Mesenchymal stem cell (in vitro differentiated cells and primary cell): ENCODE measurements at regions not wholly inside any gene's neighbourhood (a gene's known extent, or its start where the extent isn't known, plus 50 kb on each side); places are given as distances from the start of the nearest gene placed in this dataset.

Source experiments
- DNase-seq: peaks from one replicate; pipeline ENCODE4 v3.0.0-alpha.2; 2013
- H2AFZ ChIP-seq: one replicate; pipeline ENCODE4 v1.6.1; 2013; ENCODE audit warnings: low read depth, mild to moderate bottlenecking, control low read depth, inconsistent platforms, low read length, moderate library complexity
- H2AK5ac ChIP-seq: 2 replicates; pipeline ENCODE4 v1.6.1; 2013; ENCODE audit warnings: low read length, moderate library complexity, mild to moderate bottlenecking, inconsistent platforms; ENCODE audit not compliant: severe bottlenecking
- H2BK120ac ChIP-seq: one replicate; pipeline ENCODE4 v1.6.1; 2013; ENCODE audit warnings: low read depth, mild to moderate bottlenecking, inconsistent platforms, low read length, moderate library complexity
- H2BK12ac ChIP-seq, 2 experiments: one replicate each; pipeline ENCODE4 v1.6.1; 2013; ENCODE audit warnings: inconsistent platforms in 2 of 2, low read length in 2 of 2, mild to moderate bottlenecking in 2 of 2, moderate library complexity in 2 of 2, control low read depth in 1 of 2
- H2BK15ac ChIP-seq: one replicate; pipeline ENCODE4 v1.6.1; 2013; ENCODE audit warnings: mild to moderate bottlenecking, low read depth, inconsistent platforms; ENCODE audit not compliant: poor library complexity, severe bottlenecking
- H2BK5ac ChIP-seq: 2 replicates; pipeline ENCODE4 v1.6.1; 2013; ENCODE audit warnings: low read depth, mild to moderate bottlenecking, low read length, control low read depth, inconsistent platforms; ENCODE audit not compliant: poor library complexity, severe bottlenecking
- H3K14ac ChIP-seq, 2 experiments: one replicate each; pipeline ENCODE4 v1.6.1; 2013; ENCODE audit warnings: inconsistent platforms in 2 of 2, low read length in 2 of 2, control low read depth in 1 of 2, mild to moderate bottlenecking in 1 of 2, moderate library complexity in 1 of 2
- H3K18ac ChIP-seq, 2 experiments: one replicate each; pipeline ENCODE4 v1.6.1; 2013; ENCODE audit warnings: inconsistent platforms in 2 of 2, low read length in 2 of 2, control low read depth in 1 of 2, low read depth in 1 of 2, mild to moderate bottlenecking in 1 of 2
- H3K23ac ChIP-seq, 2 experiments: one replicate each; pipeline ENCODE4 v1.6.1; 2013; ENCODE audit warnings: inconsistent platforms in 2 of 2, low read length in 2 of 2, mild to moderate bottlenecking in 2 of 2, moderate library complexity in 2 of 2, control low read depth in 1 of 2
- H3K27ac ChIP-seq: 2 replicates; pipeline ENCODE4 v1.5.1; 2013; ENCODE audit warnings: mild to moderate bottlenecking, moderate library complexity, low read length, control low read depth, inconsistent platforms; ENCODE audit not compliant: poor library complexity, severe bottlenecking
- H3K27me3 ChIP-seq, 2 experiments: 2 replicates each; pipeline versions ENCODE4 v1.6.1 to v1.7.0; 2013; ENCODE audit warnings: low read length in 2 of 2, mild to moderate bottlenecking in 2 of 2, moderate library complexity in 2 of 2, control low read depth in 1 of 2, inconsistent platforms in 1 of 2; ENCODE audit not compliant: control insufficient read depth in 1 of 2, insufficient read depth in 1 of 2
- H3K36me3 ChIP-seq, 2 experiments: 2 replicates each; pipeline versions ENCODE4 v1.6.1 to v1.7.0; 2013; ENCODE audit warnings: low read length in 2 of 2, control low read depth in 1 of 2, inconsistent platforms in 1 of 2, low read depth in 1 of 2, mild to moderate bottlenecking in 1 of 2; ENCODE audit not compliant: insufficient read depth in 2 of 2, control insufficient read depth in 1 of 2
- H3K4ac ChIP-seq, 2 experiments: one replicate each; pipeline ENCODE4 v1.6.1; 2013; ENCODE audit warnings: inconsistent platforms in 2 of 2, low read length in 2 of 2, mild to moderate bottlenecking in 2 of 2, moderate library complexity in 2 of 2, control low read depth in 1 of 2, low read depth in 1 of 2
- H3K4me1 ChIP-seq: 2 replicates; pipeline ENCODE4 v1.6.1; 2013; ENCODE audit warnings: low read depth, low read length, control low read depth; ENCODE audit not compliant: control insufficient read depth, insufficient read depth
- H3K4me2 ChIP-seq: 2 replicates; pipeline ENCODE4 v1.6.1; 2013; ENCODE audit warnings: low read length, mild to moderate bottlenecking, inconsistent platforms; ENCODE audit not compliant: poor library complexity, severe bottlenecking
- H3K4me3 ChIP-seq, 2 experiments: 2 replicates each; pipeline versions ENCODE4 v1.5.1 to v1.7.0; 2013; ENCODE audit warnings: low read length in 2 of 2, mild to moderate bottlenecking in 2 of 2, control low read depth in 1 of 2, low read depth in 1 of 2; ENCODE audit not compliant: insufficient read depth in 1 of 2
- H3K79me1 ChIP-seq: replicated peaks from 2 replicates; pipeline ENCODE4 v1.6.1; 2013; ENCODE audit warnings: mild to moderate bottlenecking, control low read depth, low read length, inconsistent platforms; ENCODE audit not compliant: poor library complexity, severe bottlenecking
- H3K9ac ChIP-seq: 2 replicates; pipeline ENCODE4 v1.7.0; 2013; ENCODE audit warnings: mild to moderate bottlenecking, low read length, moderate library complexity
- H3K9me3 ChIP-seq: 2 replicates; pipeline ENCODE4 v1.7.0; 2013; ENCODE audit warnings: mild to moderate bottlenecking, low read length; ENCODE audit not compliant: control insufficient read depth
- H4K8ac ChIP-seq: one replicate; pipeline ENCODE4 v1.6.1; 2013; ENCODE audit warnings: inconsistent platforms, mild to moderate bottlenecking, low read length, moderate library complexity
- H4K91ac ChIP-seq: one replicate; pipeline ENCODE4 v1.6.1; 2013; ENCODE audit warnings: mild to moderate bottlenecking, low read length, inconsistent platforms
- WGBS: methylation state at CpG from one replicate; pipeline ENCODE4 v1.1.7; 2013; ENCODE audit warnings: mixed read lengths; 5-methylcytosine and 5-hydroxymethylcytosine counted together

GRCh38 chr2:44110444-44110843, 58.2 kb upstream of the PPM1B start:
- Histone ChIP-seq H3K23ac (no peak overlapping the region), H2AK5ac (no peak overlapping the region), H2BK120ac (no peak overlapping the region), H4K8ac (no peak overlapping the region), H3K9ac (no peak overlapping the region), H3K27me3 (no peaks in the 10 kb centered on the region), H2BK5ac (no peak overlapping the region), H3K4me3 (no peak overlapping the region), H2AFZ (no peak overlapping the region), H3K79me1 (no peaks in the 10 kb centered on the region), H3K14ac (no peak overlapping the region), H2BK12ac (no peak overlapping the region), H3K9me3 (no peaks in the 10 kb centered on the region), H3K4me2 (no peak overlapping the region), H3K18ac (no peak overlapping the region), H3K4me1 (no peaks in the 10 kb centered on the region), H4K91ac (no peak overlapping the region), H3K36me3 (no peaks in the 10 kb centered on the region), H3K4ac (no peak overlapping the region), H2BK15ac (no peak overlapping the region), H3K27ac (no peak overlapping the region)
- no peak for DNase-seq
- WGBS: 45% methylated on average over 2 of the region's 2 CpGs

GRCh38 chr2:44112096-44112495, 56.6 kb upstream of the PPM1B start:
- Histone ChIP-seq H3K36me3 (no peaks in the 10 kb centered on the region), H2AFZ (no peak overlapping the region), H2BK120ac (no peak overlapping the region), H2BK15ac (no peak overlapping the region), H3K4me1 (no peaks in the 10 kb centered on the region), H3K23ac (no peak overlapping the region), H3K4me2 (no peak overlapping the region), H3K4ac (no peak overlapping the region), H3K27ac (no peak overlapping the region), H2AK5ac (no peak overlapping the region), H2BK12ac (no peak overlapping the region), H3K79me1 (no peaks in the 10 kb centered on the region), H2BK5ac (no peak overlapping the region), H3K14ac (no peak overlapping the region), H3K27me3 (no peaks in the 10 kb centered on the region), H3K18ac (no peak overlapping the region), H3K9me3 (no peaks in the 10 kb centered on the region), H4K91ac (no peak overlapping the region), H4K8ac (no peak overlapping the region), H3K9ac (no peak overlapping the region), H3K4me3 (no peak overlapping the region)
- DNase-seq: no peak

GRCh38 chr2:44116319-44116718, 52.4 kb upstream of the PPM1B start:
- no peak overlapping the region for H2BK12ac ChIP-seq

GRCh38 chr2:44118257-44118656, 50.4 kb upstream of the PPM1B start:
- no peaks in the 10 kb centered on the region for H3K36me3 ChIP-seq
- H3K27ac ChIP-seq: no peak overlapping the region
- no peaks in the 10 kb centered on the region for H3K27me3 ChIP-seq
- no peak overlapping the region for H2BK120ac ChIP-seq
- H3K79me1 ChIP-seq: no peaks in the 10 kb centered on the region
- no peak overlapping the region for H3K23ac ChIP-seq
- H4K91ac ChIP-seq: no peak overlapping the region
- no peak overlapping the region for H3K18ac ChIP-seq
- no peak overlapping the region for H2BK5ac ChIP-seq
- no peak overlapping the region for H3K4me2 ChIP-seq
- H3K9ac ChIP-seq: no peak overlapping the region
- DNase-seq: peak; percentile 83
- H2BK12ac ChIP-seq: no peak overlapping the region
- no peak overlapping the region for H3K4me3 ChIP-seq
- H4K8ac ChIP-seq: no peak overlapping the region
- no peaks in the 10 kb centered on the region for H3K9me3 ChIP-seq
- H3K4me1 ChIP-seq: peaks cover 1% of the 10 kb centered on the region
- no peak overlapping the region for H3K4ac ChIP-seq
- H2BK15ac ChIP-seq: no peak overlapping the region
- no peak overlapping the region for H2AK5ac ChIP-seq
- 70% methylated on average over 8 of the region's 10 CpGs for WGBS
- no peak overlapping the region for H2AFZ ChIP-seq
- no peak overlapping the region for H3K14ac ChIP-seq

More at GRCh38 chr2:44116319-44116718, 52.4 kb upstream of the PPM1B start:
- H3K79me1 ChIP-seq: no peaks in the 10 kb centered on the region
- no peak overlapping the region for H3K4ac ChIP-seq
- H3K14ac ChIP-seq: no peak overlapping the region
- no peak overlapping the region for H3K9ac ChIP-seq
- H3K18ac ChIP-seq: no peak overlapping the region
- H2BK120ac ChIP-seq: no peak overlapping the region
- H3K23ac ChIP-seq: no peak overlapping the region
- H3K4me3 ChIP-seq: no peak overlapping the region
- H4K8ac ChIP-seq: no peak overlapping the region
- no peak overlapping the region for H2BK5ac ChIP-seq
- no peaks in the 10 kb centered on the region for H3K36me3 ChIP-seq
- WGBS: 96% methylated on average over 3 of the region's 3 CpGs
- H3K27ac ChIP-seq: no peak overlapping the region
- no peak for DNase-seq
- no peaks in the 10 kb centered on the region for H3K27me3 ChIP-seq
- no peaks in the 10 kb centered on the region for H3K9me3 ChIP-seq
- no peak overlapping the region for H2BK15ac ChIP-seq
- no peak overlapping the region for H3K4me2 ChIP-seq
- H4K91ac ChIP-seq: no peak overlapping the region
- no peak overlapping the region for H2AK5ac ChIP-seq
- H3K4me1 ChIP-seq: peaks cover 1% of the 10 kb centered on the region
- H2AFZ ChIP-seq: no peak overlapping the region
